ENCODE measurements at regions not wholly inside any gene's neighbourhood (a gene's known extent, or its start where the extent isn't known, plus 50 kb on each side); places are given as distances from the start of the nearest gene placed in this dataset.

- no peak for TF ChIP-seq ZNF514 (tag by site-specific recombination; IDR thresholded peaks at IDR 0.05)
Observed at GRCh38 chr13:104875038-104875754, 1660.3 kb downstream of the EFNB2 start (continued).

GRCh38 chr13:104872153-104872552 lies 1663.3 kb downstream of the EFNB2 start:
- Histone ChIP-seq H3K27ac (ENCODE audit: extremely low read depth, low read depth, low read length) (no peak overlapping the region), H3K4me1 (ENCODE audit: control insufficient read depth, insufficient read depth, low read length) (no peaks in the 10 kb centered on the region), H3K9me3 (ENCODE audit: control insufficient read depth, insufficient read depth, low read depth, low read length) (no peaks in the 10 kb centered on the region), H3K36me3 (ENCODE audit: control insufficient read depth in 2 of 2, insufficient read depth in 1 of 2, low read length in 2 of 2) (no peaks in the 10 kb centered on the region), H3K4me3 (ENCODE audit: low read depth, low read length) (no peak overlapping the region)
- CTCF ChIA-PET: no interaction called here
- POLR2A ChIA-PET: no interaction called here
- TF ChIP-seq ATF2 (tag by site-specific recombination; IDR thresholded peaks at IDR 0.05; ENCODE audit: low read depth) (no peak), ZBTB20 (tag by site-specific recombination; IDR thresholded peaks at IDR 0.05) (no peak), ZNF362 (tag by site-specific recombination; IDR thresholded peaks at IDR 0.05) (no peak), KLF1 (tag by site-specific recombination; IDR thresholded peaks at IDR 0.05) (no peak), ZBTB1 (tag by site-specific recombination; IDR thresholded peaks at IDR 0.05) (no peak), GLI2 (tag by site-specific recombination; IDR thresholded peaks at IDR 0.05; ENCODE audit: borderline replicate concordance, low read depth) (no peak), REPIN1 (tag by site-specific recombination; IDR thresholded peaks at IDR 0.05; ENCODE audit: low read depth) (no peak), ZNF658 (tag by site-specific recombination; IDR thresholded peaks at IDR 0.05) (no peak), ZNF354C (tag by site-specific recombination; IDR thresholded peaks at IDR 0.05; ENCODE audit: borderline replicate concordance, low read depth) (no peak), SCRT1 (tag by site-specific recombination; IDR thresholded peaks at IDR 0.05; ENCODE audit: borderline replicate concordance) (no peak), HOXC10 (CRISPR knock-in tag; IDR thresholded peaks at IDR 0.05) (no peak), ZNF623 (tag by site-specific recombination; IDR thresholded peaks at IDR 0.05) (no peak)

GRCh38 chr13:104871456-104871855 lies 1664.0 kb downstream of the EFNB2 start:
- POLR2A ChIA-PET: no interaction called here
- no peak overlapping the region for H3K4me3 ChIP-seq (ENCODE audit: low read depth, low read length)
- TF ChIP-seq GLIS1 (tag by site-specific recombination; IDR thresholded peaks at IDR 0.05) (no peak), ZNF354C (tag by site-specific recombination; IDR thresholded peaks at IDR 0.05; ENCODE audit: borderline replicate concordance, low read depth) (no peak), ZNF10 (tag by site-specific recombination; IDR thresholded peaks at IDR 0.05) (no peak), ZNF202 (tag by site-specific recombination; IDR thresholded peaks at IDR 0.05; ENCODE audit: borderline replicate concordance) (no peak), WT1 (tag by site-specific recombination; IDR thresholded peaks at IDR 0.05) (no peak), ZNF416 (tag by site-specific recombination; IDR thresholded peaks at IDR 0.05) (no peak), ZBTB44 (tag by site-specific recombination; IDR thresholded peaks at IDR 0.05) (no peak), ZBTB26 (tag by site-specific recombination; optimal IDR thresholded peaks at IDR 0.05) (no peak), ZNF529 (tag by site-specific recombination; IDR thresholded peaks at IDR 0.05; ENCODE audit: insufficient replicate concordance) (no peak), ZNF555 (tag by site-specific recombination; conservative IDR thresholded peaks at IDR 0.05) (no peak), HOXD13 (CRISPR knock-in tag; IDR thresholded peaks at IDR 0.05; ENCODE audit: borderline replicate concordance) (no peak), ZNF776 (tag by site-specific recombination; IDR thresholded peaks at IDR 0.05; ENCODE audit: borderline replicate concordance) (no peak), ZNF747 (tag by site-specific recombination; IDR thresholded peaks at IDR 0.05) (no peak), ZNF362 (tag by site-specific recombination; IDR thresholded peaks at IDR 0.05) (no peak), ZNF785 (tag by site-specific recombination; IDR thresholded peaks at IDR 0.05) (no peak)
- CTCF ChIA-PET: no interaction called here
- no peaks in the 10 kb centered on the region for H3K9me3 ChIP-seq (ENCODE audit: control insufficient read depth, insufficient read depth, low read depth, low read length)
- H3K27ac ChIP-seq (ENCODE audit: extremely low read depth, low read depth, low read length): no peak overlapping the region
- no peaks in the 10 kb centered on the region for H3K36me3 ChIP-seq (ENCODE audit: control insufficient read depth in 2 of 2, insufficient read depth in 1 of 2, low read length in 2 of 2)
- no peaks in the 10 kb centered on the region for H3K4me1 ChIP-seq (ENCODE audit: control insufficient read depth, insufficient read depth, low read length)
